NCI-H69 (cell line): ENCODE measurements at regions not wholly inside any gene's neighbourhood (a gene's known extent, or its start where the extent isn't known, plus 50 kb on each side); places are given as distances from the start of the nearest gene placed in this dataset.
"Not testable (repeated sequence)": the region's sequence is repeated elsewhere in the genome, so short reads cannot be mapped to it uniquely, and the experiment has no call there.

Experiments
- DNase-seq: peaks from one replicate; lab custom pipeline; 2025; lab: John Stamatoyannopoulos, UW

GRCh38 chr15:34700891-34701427 is 53.8 kb downstream of the GJD2 start:
- DNase-seq, result no peak

DNA sequence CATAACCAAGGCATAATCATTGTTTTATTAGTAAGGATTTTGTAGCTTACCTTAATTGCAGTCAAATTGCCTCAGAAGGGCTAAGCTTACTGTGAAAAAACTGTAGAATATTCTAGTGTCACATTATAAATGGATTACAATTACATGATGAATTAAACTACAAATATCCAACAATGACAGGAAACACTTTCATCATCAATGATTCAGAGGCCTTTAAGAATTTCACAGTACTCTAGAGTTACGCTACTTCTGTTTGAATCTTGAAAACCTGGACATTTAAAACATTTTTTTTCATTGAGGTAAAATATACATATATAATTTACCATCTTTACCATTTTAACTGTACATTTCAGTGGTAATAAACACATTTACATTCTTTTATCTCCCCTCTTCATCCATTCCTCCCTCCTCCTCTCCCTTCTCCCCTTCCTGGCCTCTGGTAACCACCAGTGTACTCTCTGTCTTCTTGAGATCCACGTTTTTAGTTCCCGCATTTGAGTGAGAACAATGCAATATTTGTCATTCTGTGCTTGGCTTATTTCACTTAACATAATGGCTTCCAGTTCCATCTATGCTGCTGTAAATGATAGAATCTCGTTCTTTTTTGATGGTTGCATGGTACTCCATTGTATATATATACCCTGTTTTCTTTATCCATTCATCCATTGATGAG is 54.7 kb downstream of the GJD2 start:
- DNase-seq, result no peak

DNA sequence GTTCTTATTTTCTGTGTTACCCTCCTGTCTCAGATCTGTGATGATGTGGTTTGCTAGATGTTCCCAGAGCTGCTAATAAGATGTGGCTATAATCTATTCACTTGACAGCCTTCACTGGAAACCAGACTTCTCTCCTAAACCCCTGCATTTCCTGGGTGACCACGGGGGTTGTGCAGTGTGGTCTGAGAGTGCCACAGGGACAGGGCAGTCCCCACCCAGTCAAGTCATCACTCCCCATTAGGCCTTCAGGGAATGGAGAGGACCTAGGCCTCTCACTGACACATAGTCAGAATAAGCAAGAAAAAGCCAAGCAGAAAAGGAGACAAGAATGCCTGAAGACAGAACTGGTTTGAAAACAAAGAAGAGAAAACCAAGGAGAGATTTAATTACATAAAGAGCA is 58.3 kb downstream of the GJD2 start:
- no peak for DNase-seq

DNA sequence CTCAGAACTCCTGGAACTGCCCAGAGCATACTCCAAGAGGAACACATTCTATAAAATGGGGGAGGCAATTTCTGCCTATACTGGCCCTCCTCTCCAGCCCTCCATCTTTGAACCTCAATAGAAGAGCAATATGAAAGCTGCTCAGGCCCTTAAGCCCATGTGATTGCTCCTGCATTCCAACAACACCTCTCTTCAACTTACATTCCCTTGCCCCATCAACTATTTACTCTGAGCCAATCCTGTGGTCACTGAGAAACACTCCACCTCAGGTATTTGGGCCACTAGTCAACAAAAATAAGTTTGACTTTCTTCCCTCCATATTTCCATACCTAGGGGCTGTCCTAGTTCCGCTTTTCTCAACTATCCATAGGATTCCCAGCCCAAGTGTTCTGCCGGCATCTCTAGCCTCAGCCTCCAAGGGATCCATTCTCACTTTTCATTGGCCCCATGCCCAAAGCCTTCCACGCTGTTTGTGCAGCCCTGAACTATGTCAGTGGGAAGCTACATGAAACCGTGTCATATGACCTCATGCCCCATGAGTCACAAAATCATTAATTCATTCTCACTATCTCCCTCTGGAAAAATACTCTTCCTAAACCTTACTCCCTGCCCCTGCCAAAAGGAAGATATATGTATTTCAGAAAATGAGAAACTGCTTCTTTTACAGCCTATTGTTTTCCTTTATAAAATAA is 61.6 kb downstream of the GJD2 start:
- DNase-seq, result peak; percentile 56

GRCh38 chr15:34691034-34691433 is 63.8 kb downstream of the GJD2 start:
- no peak for DNase-seq

GRCh38 chr15:34688699-34689098 is 66.1 kb downstream of the GJD2 start:
- DNase-seq, result no peak

- no peak for DNase-seq
These were observed 70.4 kb downstream of the GJD2 start for GRCh38 chr15:34684351-34684750.

DNA sequence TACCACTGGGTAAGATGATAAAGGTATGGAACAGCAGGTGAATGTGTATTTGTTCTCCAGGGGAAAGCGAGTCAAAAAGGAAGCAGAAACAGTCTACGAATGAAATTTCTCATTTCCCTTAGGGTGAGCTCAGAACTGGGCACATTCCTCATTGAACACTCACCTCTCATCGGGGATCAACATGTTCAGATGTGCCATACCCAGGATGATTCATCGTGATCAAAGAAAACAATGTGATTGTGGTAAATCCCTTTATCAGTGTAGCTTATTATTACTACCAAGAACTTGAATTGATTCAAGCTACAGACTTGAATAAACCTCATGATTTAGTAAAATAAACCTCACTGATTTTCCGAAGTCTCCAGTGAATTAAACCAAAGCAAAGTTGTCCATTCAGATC is 72.1 kb downstream of the GJD2 start:
- DNase-seq, result no peak

- no peak for DNase-seq
These were observed 75.5 kb downstream of the GJD2 start for GRCh38 chr15:34679291-34679690.

DNA sequence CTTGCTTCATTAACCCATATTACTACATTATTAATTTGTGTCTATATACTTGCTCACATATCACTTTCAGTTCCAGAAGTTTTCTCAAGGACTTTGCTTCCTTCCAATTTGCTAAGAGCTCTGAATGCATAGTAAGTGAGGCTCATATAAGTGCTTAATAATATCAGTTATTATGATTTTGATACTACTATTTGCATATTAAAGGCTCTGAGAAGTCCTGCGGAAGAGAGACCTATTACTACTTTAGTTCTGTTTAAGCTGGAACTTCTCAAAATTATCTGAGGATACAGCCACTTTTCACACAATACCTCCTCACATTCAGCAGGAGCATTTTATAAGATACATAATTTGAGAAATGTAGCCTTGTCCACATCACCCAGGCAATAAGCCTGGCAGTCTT is 81.6 kb downstream of the GJD2 start:
- DNase-seq, result no peak

DNA sequence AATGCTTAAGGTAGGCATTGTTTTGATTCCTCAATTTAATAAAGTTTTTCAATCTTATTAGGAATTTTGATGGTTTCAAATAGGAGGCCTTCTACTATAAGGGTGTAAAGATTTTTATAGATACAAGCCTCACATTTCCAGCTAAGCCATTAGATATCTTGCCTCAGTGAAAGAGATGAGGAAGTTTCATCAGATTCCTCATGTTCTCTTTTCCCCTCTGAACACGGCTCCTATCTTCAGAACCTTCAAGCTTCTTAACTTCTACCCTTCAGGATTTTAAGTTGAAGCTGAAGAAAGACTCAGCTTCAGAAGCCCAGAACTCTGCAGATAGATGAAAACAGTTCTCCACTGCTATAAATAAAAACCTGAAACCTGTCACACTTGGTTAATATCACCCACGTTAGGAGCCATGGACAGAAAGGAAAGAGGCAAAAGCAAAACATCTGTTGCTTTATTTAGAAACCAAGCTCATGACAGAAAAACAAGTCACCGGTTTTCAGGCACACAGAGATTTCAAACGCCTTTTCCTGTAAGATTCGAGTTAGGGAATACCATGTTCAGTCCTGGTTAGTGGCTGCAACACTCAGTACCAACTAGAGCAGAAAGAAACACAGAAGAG is 82.2 kb upstream of the GOLGA8B start:
- no peak for DNase-seq

GRCh38 chr15:34664418-34664817 is 81.0 kb upstream of the GOLGA8B start:
- no peak for DNase-seq

DNA sequence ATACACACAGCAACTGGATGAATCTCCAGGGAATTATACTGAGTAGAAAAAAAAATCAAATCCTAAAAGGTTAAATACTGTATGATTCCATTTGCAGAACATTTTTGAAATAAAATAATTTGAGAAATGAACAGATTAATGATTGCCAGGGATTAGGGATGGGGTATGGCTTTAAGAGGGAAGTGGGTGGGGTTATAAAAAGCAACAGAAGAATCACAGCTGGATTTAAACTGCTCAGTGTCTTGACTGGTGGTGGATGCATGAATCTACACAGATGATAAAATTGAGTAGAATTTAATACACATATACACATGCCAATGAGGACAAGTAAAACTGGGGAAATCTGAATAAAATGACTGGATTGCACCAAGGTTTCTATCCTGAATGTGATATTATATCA is 79.7 kb upstream of the GOLGA8B start:
- DNase-seq, result no peak

- no peak for DNase-seq
These were observed 75.6 kb upstream of the GOLGA8B start for GRCh38 chr15:34659056-34659455.

- no peak for DNase-seq
These were observed 74.1 kb upstream of the GOLGA8B start for GRCh38 chr15:34657469-34658127.

DNA sequence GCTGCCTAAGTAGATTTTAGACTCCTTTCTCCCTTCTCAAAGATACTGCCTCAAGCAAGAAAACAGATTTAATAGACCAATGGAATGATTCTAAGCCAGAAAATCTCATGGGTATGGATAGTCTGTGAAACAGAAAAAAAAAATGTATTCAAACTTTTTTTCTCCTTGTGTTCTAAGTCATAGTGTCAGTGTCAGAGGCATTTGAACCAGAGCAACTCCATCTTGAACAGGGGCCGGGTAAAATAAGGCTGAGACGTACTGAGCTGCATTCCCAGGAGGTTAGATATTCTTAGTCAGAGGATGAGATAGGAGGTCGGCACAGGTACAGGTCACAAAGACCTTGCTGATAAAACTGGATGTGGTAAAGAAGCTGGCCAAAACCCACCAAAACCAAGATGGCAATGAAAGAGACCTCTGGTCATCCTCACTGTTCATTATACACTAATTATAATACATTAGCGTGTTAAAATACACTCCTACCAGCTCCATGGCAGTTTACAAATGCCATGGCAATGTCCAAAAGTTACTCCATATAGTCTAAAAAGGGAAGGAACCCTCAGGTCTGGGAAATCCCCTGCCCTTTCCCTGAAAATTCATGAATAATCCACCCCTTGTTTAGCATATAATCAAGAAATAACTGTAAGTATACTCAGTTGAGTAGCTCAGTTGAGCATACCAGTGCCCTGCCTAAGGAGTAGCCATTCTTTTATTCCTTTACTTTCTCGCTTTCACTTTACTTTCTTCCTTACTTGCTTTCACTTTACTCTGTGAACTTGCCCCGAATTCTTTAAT is 72.8 kb upstream of the GOLGA8B start:
- DNase-seq, result no peak

DNA sequence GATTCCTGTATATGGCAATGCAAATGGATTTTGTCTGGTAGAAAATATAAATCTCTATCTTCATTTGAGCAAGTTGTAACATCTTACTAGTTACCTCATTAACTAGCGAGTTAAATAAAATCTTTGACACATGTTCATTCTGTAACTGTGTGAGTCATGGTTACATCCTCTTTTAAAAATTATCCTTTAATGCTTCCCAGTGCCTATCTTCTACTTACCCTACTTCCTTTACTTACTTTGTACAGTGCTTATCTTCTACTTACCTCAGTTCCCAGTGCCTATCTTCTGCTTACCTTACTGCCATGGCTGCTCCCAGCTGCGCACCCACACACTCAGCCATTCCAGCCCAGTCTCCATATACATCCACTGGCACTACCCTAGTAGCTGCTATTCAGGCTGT is 71.9 kb upstream of the GOLGA8B start:
- DNase-seq, result no peak

DNA sequence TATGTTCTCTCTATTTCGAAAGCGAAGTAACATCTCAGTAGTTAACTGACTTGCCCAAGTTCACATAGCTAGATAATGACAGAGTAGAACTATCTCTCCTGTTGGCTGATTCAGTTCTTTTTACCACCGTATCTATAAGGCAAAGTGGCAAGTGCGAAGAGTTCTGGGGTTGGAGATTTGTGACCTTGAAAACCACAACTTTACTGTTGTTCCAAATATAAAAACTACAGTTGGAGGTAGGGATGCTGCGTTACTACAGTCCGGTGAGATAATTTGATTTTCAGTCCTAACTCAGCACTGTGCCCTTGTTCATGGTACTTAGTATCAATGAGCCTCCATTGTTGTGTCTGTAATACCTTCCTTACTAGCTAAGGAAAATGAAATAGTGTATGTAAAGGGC is 71.2 kb upstream of the GOLGA8B start:
- no peak for DNase-seq

DNA sequence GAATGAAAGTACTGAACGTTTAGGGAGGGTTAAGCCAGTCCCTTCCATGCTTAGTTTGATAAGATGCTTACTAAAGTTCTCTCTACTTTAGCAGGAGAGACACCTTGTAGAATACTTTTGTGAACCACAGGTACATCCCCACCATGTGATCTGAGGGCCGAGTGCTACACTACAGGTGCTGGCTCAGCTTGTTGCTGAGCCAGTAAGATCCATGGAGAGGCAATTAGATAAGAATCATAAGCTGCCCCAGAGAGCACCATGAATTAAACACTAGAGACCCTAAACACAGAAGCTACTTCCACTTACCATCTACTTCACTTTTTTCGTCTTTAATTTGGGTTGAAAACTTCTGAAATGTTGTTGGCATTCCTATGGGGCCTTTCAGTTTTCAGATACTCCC is 70.5 kb upstream of the GOLGA8B start:
- no peak for DNase-seq

DNA sequence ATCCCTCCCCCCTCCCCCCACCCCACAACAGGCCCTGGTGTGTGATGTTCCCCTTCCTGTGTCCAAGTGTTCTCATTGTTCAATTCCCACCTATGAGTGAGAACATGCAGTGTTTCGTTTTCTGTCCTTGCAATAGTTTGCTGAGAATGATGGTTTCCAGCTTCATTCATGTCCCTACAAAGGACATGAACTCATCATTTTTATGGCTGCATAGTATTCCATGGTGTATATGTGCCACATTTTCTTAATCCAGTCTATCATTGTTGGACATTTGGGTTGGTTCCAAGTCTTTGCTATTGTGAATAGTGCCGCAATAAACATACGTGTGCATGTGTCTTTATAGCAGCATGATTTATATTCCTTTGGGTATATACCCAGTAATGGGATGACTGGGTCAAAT is 69.9 kb upstream of the GOLGA8B start:
- not testable (repeated sequence) for DNase-seq

DNA sequence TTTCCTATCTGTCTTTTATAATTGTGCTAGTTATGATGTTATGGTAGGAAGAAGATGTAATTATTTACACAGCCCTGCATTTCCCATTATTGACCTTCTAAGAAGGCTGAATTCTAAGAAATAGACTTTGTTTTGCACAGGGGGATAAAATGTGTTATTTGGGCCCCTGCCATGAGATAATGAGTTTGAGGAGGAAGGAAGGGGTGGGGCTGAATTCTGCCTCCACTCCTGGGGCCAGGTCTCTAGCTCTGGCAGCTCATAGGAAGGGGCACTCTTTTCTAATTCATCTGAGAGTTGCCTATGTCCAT is 69.2 kb upstream of the GOLGA8B start:
- peak; percentile 54 for DNase-seq
